ENCODE measurements at regions not wholly inside any gene's neighbourhood (a gene's known extent, or its start where the extent isn't known, plus 50 kb on each side); places are given as distances from the start of the nearest gene placed in this dataset.

GRCh38 chr4:111855308-111855707 is 289.9 kb upstream of the FAM241A start:
- no peaks in the 10 kb centered on the region for H3K9me3 ChIP-seq (ENCODE audit: severe bottlenecking)
- no peaks in the 10 kb centered on the region for H3K27me3 ChIP-seq (ENCODE audit: insufficient read depth, low read depth, severe bottlenecking)
- H3K36me3 ChIP-seq, result no peaks in the 10 kb centered on the region
- H3K27ac ChIP-seq, result no peak overlapping the region
- no peak overlapping the region for H3K4me3 ChIP-seq (ENCODE audit: low read depth, low read length)
- DNase-seq, result no peak
- TF ChIP-seq CTCF (IDR thresholded peaks at IDR 0.05; ENCODE audit: low read depth, low read length), result no peak

- no peak for TF ChIP-seq CTCF (IDR thresholded peaks at IDR 0.05; ENCODE audit: low read depth, low read length)
- no peaks in the 10 kb centered on the region for H3K27me3 ChIP-seq (ENCODE audit: insufficient read depth, low read depth, severe bottlenecking)
- H3K4me3 ChIP-seq (ENCODE audit: low read depth, low read length), result no peak overlapping the region
- no peaks in the 10 kb centered on the region for H3K36me3 ChIP-seq
- no peak for DNase-seq
- no peak overlapping the region for H3K27ac ChIP-seq
- H3K9me3 ChIP-seq (ENCODE audit: severe bottlenecking), result peaks cover 6% of the 10 kb centered on the region
These were observed 281.2 kb upstream of the FAM241A start for GRCh38 chr4:111864066-111864465.

- TF ChIP-seq CTCF (IDR thresholded peaks at IDR 0.05; ENCODE audit: low read depth, low read length), result no peak
- no peaks in the 10 kb centered on the region for H3K36me3 ChIP-seq
- DNase-seq, result no peak
- H3K9me3 ChIP-seq (ENCODE audit: severe bottlenecking), result peaks cover 6% of the 10 kb centered on the region
- no peaks in the 10 kb centered on the region for H3K27me3 ChIP-seq (ENCODE audit: insufficient read depth, low read depth, severe bottlenecking)
- H3K27ac ChIP-seq, result no peak overlapping the region
- no peak overlapping the region for H3K4me3 ChIP-seq (ENCODE audit: low read depth, low read length)
These were observed 275.9 kb upstream of the FAM241A start for GRCh38 chr4:111869339-111869738.

GRCh38 chr4:111871802-111872201 is 273.5 kb upstream of the FAM241A start:
- TF ChIP-seq CTCF (IDR thresholded peaks at IDR 0.05; ENCODE audit: low read depth, low read length), result no peak
- Histone ChIP-seq H3K36me3 (no peaks in the 10 kb centered on the region), H3K9me3 (ENCODE audit: severe bottlenecking) (peaks cover 6% of the 10 kb centered on the region), H3K4me3 (ENCODE audit: low read depth, low read length) (no peak overlapping the region), H3K27ac (no peak overlapping the region), H3K27me3 (ENCODE audit: insufficient read depth, low read depth, severe bottlenecking) (no peaks in the 10 kb centered on the region)
- no peak for DNase-seq

- no peak overlapping the region for H3K4me3 ChIP-seq (ENCODE audit: low read depth, low read length)
- TF ChIP-seq CTCF (IDR thresholded peaks at IDR 0.05; ENCODE audit: low read depth, low read length), result no peak
- DNase-seq, result no peak
These were observed 271.5 kb upstream of the FAM241A start for GRCh38 chr4:111873801-111874200.

GRCh38 chr4:111879539-111879938 is 265.7 kb upstream of the FAM241A start:
- no peak for DNase-seq
- H3K9me3 ChIP-seq (ENCODE audit: severe bottlenecking), result no peaks in the 10 kb centered on the region
- H3K36me3 ChIP-seq, result no peaks in the 10 kb centered on the region
- H3K27me3 ChIP-seq (ENCODE audit: insufficient read depth, low read depth, severe bottlenecking), result no peaks in the 10 kb centered on the region
- no peak overlapping the region for H3K4me3 ChIP-seq (ENCODE audit: low read depth, low read length)
- no peak overlapping the region for H3K27ac ChIP-seq
- TF ChIP-seq CTCF (IDR thresholded peaks at IDR 0.05; ENCODE audit: low read depth, low read length), result no peak

More at GRCh38 chr4:111873801-111874200, 271.5 kb upstream of the FAM241A start:
- no peak overlapping the region for H3K27ac ChIP-seq
- no peaks in the 10 kb centered on the region for H3K36me3 ChIP-seq
- no peaks in the 10 kb centered on the region for H3K9me3 ChIP-seq (ENCODE audit: severe bottlenecking)
- H3K27me3 ChIP-seq (ENCODE audit: insufficient read depth, low read depth, severe bottlenecking), result no peaks in the 10 kb centered on the region

Measured in WERI-Rb-1 (cell line).